Upper lobe of left lung (tissue), 6 donors: ENCODE measurements at regions not wholly inside any gene's neighbourhood (a gene's known extent, or its start where the extent isn't known, plus 50 kb on each side); places are given as distances from the start of the nearest gene placed in this dataset.
"Not testable (repeated sequence)": the region's sequence is repeated elsewhere in the genome, so short reads cannot be mapped to it uniquely, and the experiment has no call there.

Experiments
- ATAC-seq, 2 donors: fragments of 200-7000 bp; cut with Tn5 transposase; one replicate each; pipeline ENCODE4 v1.9.1; 2022; ENCODE audit warnings: mild to moderate bottlenecking in 2 of 2, moderate library complexity in 2 of 2; ENCODE audit not compliant: low FRiP score in 2 of 2
- DNase-seq, 2 donors: peaks; one replicate each; pipeline ENCODE4 v3.0.0-alpha.2; 2019 to 2020
- H3K27ac ChIP-seq, 4 donors: fragments of 200-600 bp; sonication (generic); one replicate each; pipeline ENCODE4 v1.5.1; 2016 to 2019
- H3K27me3 ChIP-seq, 4 donors: fragments of 200-600 bp; sonication (generic); one replicate each; pipeline ENCODE4 v1.5.1; 2017 to 2019
- H3K36me3 ChIP-seq, 4 donors: fragments of 200-600 bp; sonication (generic); one replicate each; pipeline ENCODE4 v1.5.1; 2016 to 2019
- H3K4me1 ChIP-seq, 4 donors: fragments of 200-600 bp; sonication (generic); one replicate each; pipeline ENCODE4 v1.5.1; 2018 to 2019
- H3K4me3 ChIP-seq, 4 donors: fragments of 200-600 bp; sonication (generic); one replicate each; pipeline ENCODE4 v1.5.1; 2017 to 2019; ENCODE audit warnings: mild to moderate bottlenecking in 2 of 4, moderate library complexity in 1 of 4
- H3K9me3 ChIP-seq, 4 donors: fragments of 200-600 bp; sonication (generic); one replicate each; pipeline ENCODE4 v1.5.1; 2018 to 2019
- EP300 ChIP-seq, 4 donors: sonication (generic); formaldehyde crosslinking; IDR thresholded peaks; one replicate each; pipeline ENCODE4 v1.5.1; 2017; ENCODE audit warnings: antibody characterized with exemption in 4 of 4, control low read depth in 2 of 4
- POLR2A ChIP-seq, 4 donors: fragments of 450-650 bp; IDR thresholded peaks; one replicate each; pipeline ENCODE4 v1.5.1; 2016 to 2017; ENCODE audit warnings: antibody characterized with exemption in 4 of 4, mild to moderate bottlenecking in 2 of 4
- POLR2AphosphoS5 ChIP-seq, 2 donors: sonication (generic); formaldehyde crosslinking; IDR thresholded peaks; one replicate each; pipeline ENCODE4 v1.5.1; 2017; ENCODE audit warnings: antibody characterized with exemption in 2 of 2
- WGBS, 2 donors: methylation state at CpG; one replicate each; pipeline ENCODE4 v1.1.5; 2017 to 2018; 5-methylcytosine and 5-hydroxymethylcytosine counted together
- TF ChIP-seq, protein P1 (sequence below), 6 experiments: fragments of 450-650 bp in 4 of 6; fragments of 200-600 bp in 2 of 6; sonication (generic) in 2 of 6; IDR thresholded peaks; one replicate each; pipeline ENCODE4 v1.5.1; 2016 to 2019; ENCODE audit warnings: antibody characterized with exemption in 6 of 6
- donor health status: DM: no; HTN: no; CAD: no; lungs with moderate emphysema.
- donor health status: DM: no; HTN: yes; CAD: no; lungs with severe emphysema.

DNA sequence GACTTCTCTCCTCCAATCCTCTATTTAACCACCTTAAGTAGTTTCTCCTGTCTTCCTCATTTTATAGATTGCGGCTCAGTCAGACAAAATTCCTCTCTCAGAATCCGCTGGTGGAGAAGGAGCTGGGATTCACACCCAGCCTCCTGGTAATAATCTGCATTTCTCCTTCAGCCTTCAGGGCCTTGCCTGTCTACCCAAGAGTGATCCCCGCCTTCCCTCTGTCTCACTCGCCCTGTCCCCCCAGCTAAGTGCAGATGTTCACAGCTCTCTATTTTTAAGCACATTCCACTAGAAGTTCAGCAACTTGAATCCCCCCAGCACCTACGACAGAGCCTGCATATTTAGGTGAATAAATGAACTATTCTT lies 212.5 kb upstream of the HAAO start:
- H3K4me3 ChIP-seq, result no peak overlapping the region
- no peaks in the 10 kb centered on the region for H3K9me3 ChIP-seq
- ATAC-seq (no peak), DNase-seq (no peak)
- no peaks in the 10 kb centered on the region for H3K36me3 ChIP-seq
- H3K27me3 ChIP-seq, result no peaks in the 10 kb centered on the region
- peaks cover 0 to 14% (median 1%) of the 10 kb centered on the region in 4 donors for H3K4me1 ChIP-seq
- WGBS, 2 donors, result 79 to 85% methylated on average over 5 of the region's 5 CpGs
- H3K27ac ChIP-seq, result no peak overlapping the region
- TF ChIP-seq POLR2AphosphoS5 (IDR thresholded peaks at IDR 0.05), result no peak
- TF ChIP-seq, protein P1, sequence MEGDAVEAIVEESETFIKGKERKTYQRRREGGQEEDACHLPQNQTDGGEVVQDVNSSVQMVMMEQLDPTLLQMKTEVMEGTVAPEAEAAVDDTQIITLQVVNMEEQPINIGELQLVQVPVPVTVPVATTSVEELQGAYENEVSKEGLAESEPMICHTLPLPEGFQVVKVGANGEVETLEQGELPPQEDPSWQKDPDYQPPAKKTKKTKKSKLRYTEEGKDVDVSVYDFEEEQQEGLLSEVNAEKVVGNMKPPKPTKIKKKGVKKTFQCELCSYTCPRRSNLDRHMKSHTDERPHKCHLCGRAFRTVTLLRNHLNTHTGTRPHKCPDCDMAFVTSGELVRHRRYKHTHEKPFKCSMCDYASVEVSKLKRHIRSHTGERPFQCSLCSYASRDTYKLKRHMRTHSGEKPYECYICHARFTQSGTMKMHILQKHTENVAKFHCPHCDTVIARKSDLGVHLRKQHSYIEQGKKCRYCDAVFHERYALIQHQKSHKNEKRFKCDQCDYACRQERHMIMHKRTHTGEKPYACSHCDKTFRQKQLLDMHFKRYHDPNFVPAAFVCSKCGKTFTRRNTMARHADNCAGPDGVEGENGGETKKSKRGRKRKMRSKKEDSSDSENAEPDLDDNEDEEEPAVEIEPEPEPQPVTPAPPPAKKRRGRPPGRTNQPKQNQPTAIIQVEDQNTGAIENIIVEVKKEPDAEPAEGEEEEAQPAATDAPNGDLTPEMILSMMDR (IDR thresholded peaks at IDR 0.05), result no peak
- no peak for TF ChIP-seq EP300 (IDR thresholded peaks at IDR 0.05)
- TF ChIP-seq POLR2A (IDR thresholded peaks at IDR 0.05), result no peak

DNA sequence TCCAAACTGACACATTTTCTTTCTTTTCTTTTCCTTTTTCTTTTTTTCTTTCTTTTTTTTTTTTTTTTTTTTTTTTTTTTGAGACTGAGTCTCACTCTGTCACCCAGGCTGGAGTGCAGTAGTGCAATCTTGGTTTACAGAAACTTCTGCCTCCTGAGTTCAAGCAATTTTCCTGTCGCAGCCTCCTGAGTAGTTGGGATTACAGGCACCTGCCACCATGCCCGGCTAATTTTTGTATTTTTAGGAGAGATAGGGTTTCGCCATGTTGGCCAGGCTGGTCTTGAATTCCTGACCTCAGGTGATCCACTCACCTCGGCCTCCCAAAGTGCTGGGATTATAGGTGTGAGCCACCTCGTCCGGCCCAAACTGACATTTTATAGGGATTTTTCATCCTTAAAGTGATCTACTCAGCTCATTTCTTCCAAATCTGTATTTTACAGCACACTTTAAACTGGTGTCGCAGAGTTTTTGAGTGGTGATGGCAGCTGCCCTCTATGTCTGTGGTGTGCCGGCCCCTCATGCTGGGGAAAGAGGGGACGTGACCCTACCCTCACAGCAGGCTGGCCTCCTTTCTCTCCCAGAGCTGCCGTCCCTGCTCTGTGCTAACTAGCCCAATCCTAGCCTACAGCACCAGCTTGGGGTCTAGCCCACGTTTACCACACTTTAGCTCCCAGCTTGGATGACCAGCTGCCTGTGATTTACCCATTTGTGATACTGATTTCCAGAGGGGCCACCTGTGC lies 211.9 kb upstream of the HAAO start:
- DNase-seq, H3K4me3 ChIP-seq, H3K36me3 ChIP-seq, H3K9me3 ChIP-seq, ATAC-seq, H3K27me3 ChIP-seq, H3K27ac ChIP-seq: not testable (repeated sequence)
- WGBS, 2 donors, result 91 to 93% methylated on average over 11 of the region's 11 CpGs
- peaks cover 0 to 19% (median 4%) of the 10 kb centered on the region in 4 donors for H3K4me1 ChIP-seq

DNA sequence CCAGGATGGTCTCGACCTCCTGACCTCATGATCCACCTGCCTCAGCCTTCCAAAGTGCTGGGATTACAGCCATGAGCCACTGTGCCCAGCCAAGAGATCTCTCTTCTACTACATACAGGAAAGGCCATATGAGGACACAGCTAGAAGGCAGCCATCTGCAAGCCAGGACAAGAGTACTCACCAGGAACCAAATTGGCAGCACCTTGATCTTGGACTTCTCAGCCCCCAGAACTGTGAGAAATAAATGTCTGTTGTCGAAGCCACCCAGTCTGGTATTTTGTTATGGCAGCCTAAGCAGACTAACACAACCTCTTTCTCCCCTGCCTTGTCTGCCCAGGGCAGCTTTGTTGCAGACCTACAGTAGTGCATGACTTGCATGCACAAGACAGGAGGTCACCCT lies 211.3 kb upstream of the HAAO start:
- no peak overlapping the region for H3K27ac ChIP-seq
- H3K4me3 ChIP-seq, result no peak overlapping the region
- no peaks in the 10 kb centered on the region for H3K27me3 ChIP-seq
- no peaks in the 10 kb centered on the region for H3K36me3 ChIP-seq
- ATAC-seq (no peak), DNase-seq (no peak)
- no peaks in the 10 kb centered on the region for H3K9me3 ChIP-seq
- peaks cover 0 to 22% (median 6%) of the 10 kb centered on the region in 4 donors for H3K4me1 ChIP-seq
- no peak for TF ChIP-seq POLR2A (IDR thresholded peaks at IDR 0.05)
- TF ChIP-seq, protein P1 (IDR thresholded peaks at IDR 0.05), result no peak
- no peak for TF ChIP-seq EP300 (IDR thresholded peaks at IDR 0.05)
- TF ChIP-seq POLR2AphosphoS5 (IDR thresholded peaks at IDR 0.05), result no peak
- WGBS, 2 donors, result 90 to 93% methylated on average over 2 of the region's 2 CpGs

DNA sequence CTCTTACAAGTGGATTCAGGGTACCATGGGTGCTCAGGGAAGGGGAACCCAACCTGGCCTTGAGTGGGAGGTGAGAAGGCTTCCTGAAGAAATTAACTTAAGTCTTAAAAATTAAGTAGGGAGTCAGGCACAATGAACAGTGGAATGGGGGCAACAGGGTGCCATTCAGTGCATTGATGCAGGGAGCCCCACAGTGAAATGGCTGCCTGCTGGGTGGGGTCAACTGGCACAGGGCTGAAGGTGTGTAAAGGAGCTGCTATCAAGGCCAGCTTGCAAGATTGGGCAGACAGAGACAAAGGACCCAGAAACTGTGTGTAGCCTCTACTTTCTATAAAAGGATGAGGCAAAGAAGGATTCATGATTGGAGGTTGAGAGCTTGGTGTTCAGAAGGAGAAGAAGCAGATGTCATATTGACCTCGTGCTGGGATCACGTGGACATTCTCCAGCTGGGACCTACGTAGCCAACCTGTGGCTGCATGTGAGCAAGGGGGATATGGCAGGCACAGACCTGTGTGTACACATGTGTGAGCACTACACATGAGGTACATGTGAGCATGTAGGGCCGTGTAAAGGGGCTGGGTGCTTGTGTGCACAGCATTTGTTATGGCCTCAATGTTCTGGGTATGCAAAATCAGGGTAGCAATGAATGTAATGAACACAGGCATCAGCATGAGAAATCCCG lies 209.5 kb upstream of the HAAO start:
- Histone ChIP-seq H3K27ac (no peak overlapping the region), H3K9me3 (no peaks in the 10 kb centered on the region), H3K4me1 (peaks cover 0 to 22% (median 6%) of the 10 kb centered on the region in 4 donors), H3K36me3 (no peaks in the 10 kb centered on the region), H3K4me3 (no peak overlapping the region), H3K27me3 (no peaks in the 10 kb centered on the region)
- 84 to 91% methylated on average over 5 of the region's 5 CpGs for WGBS, 2 donors
- TF ChIP-seq POLR2A (IDR thresholded peaks at IDR 0.05) (no peak), EP300 (IDR thresholded peaks at IDR 0.05) (no peak), POLR2AphosphoS5 (IDR thresholded peaks at IDR 0.05) (no peak)
- TF ChIP-seq, protein P1 (IDR thresholded peaks at IDR 0.05), result no peak
- ATAC-seq, result no peak
- no peak for DNase-seq

DNA sequence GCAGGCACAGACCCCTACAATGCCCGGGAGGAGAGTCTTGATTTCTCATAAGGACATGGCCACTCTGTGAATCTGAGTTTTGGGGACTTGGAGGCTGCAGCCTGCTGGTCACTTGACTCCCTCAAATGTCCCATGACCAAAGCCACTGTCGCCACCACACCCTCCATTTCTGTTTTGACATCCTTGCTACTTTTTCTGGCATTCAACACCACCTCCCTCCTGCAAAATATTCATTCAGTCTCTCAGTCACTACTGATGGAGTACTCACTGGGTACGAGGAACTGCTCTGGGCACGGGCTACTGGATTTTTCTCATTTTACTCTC lies 208.6 kb upstream of the HAAO start:
- Histone ChIP-seq H3K9me3 (no peaks in the 10 kb centered on the region), H3K27ac (no peak overlapping the region), H3K36me3 (no peaks in the 10 kb centered on the region), H3K27me3 (no peaks in the 10 kb centered on the region), H3K4me1 (peaks cover 0 to 22% (median 6%) of the 10 kb centered on the region in 4 donors), H3K4me3 (no peak overlapping the region)
- no peak for ATAC-seq
- TF ChIP-seq POLR2A (IDR thresholded peaks at IDR 0.05) (no peak), POLR2AphosphoS5 (IDR thresholded peaks at IDR 0.05) (no peak), EP300 (IDR thresholded peaks at IDR 0.05) (no peak)
- TF ChIP-seq, protein P1 (IDR thresholded peaks at IDR 0.05), result no peak
- no peak for DNase-seq
- WGBS, 2 donors, result 95% methylated on average over 3 to 4 of the region's 4 CpGs
